ENCODE measurements at regions not wholly inside any gene's neighbourhood (a gene's known extent, or its start where the extent isn't known, plus 50 kb on each side); places are given as distances from the start of the nearest gene placed in this dataset.

- no peak for FAIRE-seq
- ATAC-seq, result no peak
- Histone ChIP-seq H3K4me1 (no peaks in the 10 kb centered on the region), H3K4me3 (no peak overlapping the region), H3K27me3 (no peaks in the 10 kb centered on the region), H3K27ac (no peak overlapping the region), H3K9me3 (no peaks in the 10 kb centered on the region), H3K36me3 (no peaks in the 10 kb centered on the region)
- 73 to 86% methylated on average over 5 of the region's 5 CpGs for WGBS, 2 donors
- no peak for DNase-seq
- intact Hi-C loops (cut with DNase I), result no loop called here
- TF ChIP-seq CTCF (IDR thresholded peaks at IDR 0.05), result no peak
These were observed 221.7 kb downstream of the COG6 start for GRCh38 chr13:39877134-39877533.

GRCh38 chr13:39879286-39880035 lies 224.0 kb downstream of the COG6 start:
- no peak for FAIRE-seq
- TF ChIP-seq CTCF (IDR thresholded peaks at IDR 0.05), result no peak
- no peak for DNase-seq
- no peaks in the 10 kb centered on the region for H3K4me1 ChIP-seq
- H3K27ac ChIP-seq, result no peak overlapping the region
- intact Hi-C loops (cut with DNase I), result no loop called here
- WGBS, 2 donors, result 71 to 75% methylated on average over 4 of the region's 4 CpGs
- no peak for ATAC-seq
- no peaks in the 10 kb centered on the region for H3K9me3 ChIP-seq
- no peaks in the 10 kb centered on the region for H3K36me3 ChIP-seq
- no peak overlapping the region for H3K4me3 ChIP-seq
- no peaks in the 10 kb centered on the region for H3K27me3 ChIP-seq

GRCh38 chr13:39881383-39881782 lies 225.9 kb downstream of the COG6 start:
- WGBS, 2 donors, result 39 to 43% methylated on average over 2 of the region's 2 CpGs

GRCh38 chr13:39881887-39882286 lies 226.4 kb downstream of the COG6 start:
- Histone ChIP-seq H3K36me3 (no peaks in the 10 kb centered on the region), H3K4me1 (no peaks in the 10 kb centered on the region), H3K4me3 (no peak overlapping the region), H3K27ac (no peak overlapping the region), H3K27me3 (no peaks in the 10 kb centered on the region), H3K9me3 (no peaks in the 10 kb centered on the region)
- FAIRE-seq, result no peak
- DNase-seq, result no peak
- 31 to 41% methylated on average over 1 of the region's 1 CpG for WGBS, 2 donors
- no peak for ATAC-seq
- no peak for TF ChIP-seq CTCF (IDR thresholded peaks at IDR 0.05)
- intact Hi-C loops (cut with DNase I), result no loop called here

More at GRCh38 chr13:39881383-39881782, 225.9 kb downstream of the COG6 start:
- Histone ChIP-seq H3K27me3 (no peaks in the 10 kb centered on the region), H3K36me3 (no peaks in the 10 kb centered on the region), H3K27ac (no peak overlapping the region), H3K9me3 (no peaks in the 10 kb centered on the region), H3K4me1 (no peaks in the 10 kb centered on the region), H3K4me3 (no peak overlapping the region)
- DNase-seq (no peak), ATAC-seq (no peak), FAIRE-seq (no peak)
- intact Hi-C loops (cut with DNase I), result no loop called here
- TF ChIP-seq CTCF (IDR thresholded peaks at IDR 0.05), result no peak

- Histone ChIP-seq H3K36me3 (no peaks in the 10 kb centered on the region), H3K27me3 (no peaks in the 10 kb centered on the region), H3K27ac (no peak overlapping the region), H3K4me3 (no peak overlapping the region), H3K9me3 (no peaks in the 10 kb centered on the region), H3K4me1 (no peaks in the 10 kb centered on the region)
- FAIRE-seq (no peak), DNase-seq (no peak), ATAC-seq (no peak)
- WGBS, 2 donors, result 0% methylated on average over 1 of the region's 1 CpG
- no peak for TF ChIP-seq CTCF (IDR thresholded peaks at IDR 0.05)
- intact Hi-C loops (cut with DNase I), result no loop called here
These were observed 228.7 kb downstream of the COG6 start for GRCh38 chr13:39884166-39884565.

Data from pancreas (tissue), 10 donors.